Suprapubic skin (tissue), 4 donors: ENCODE measurements at regions not wholly inside any gene's neighbourhood (a gene's known extent, or its start where the extent isn't known, plus 50 kb on each side); places are given as distances from the start of the nearest gene placed in this dataset.

Experiments
- DNase-seq, 2 donors: peaks; one replicate each; pipeline ENCODE4 v3.0.0-alpha.2; 2019; ENCODE audit warnings: low spot score in 2 of 2
- H3K27ac ChIP-seq: fragments of 200-600 bp; sonication (generic); one replicate; pipeline ENCODE4 v1.5.1; 2019
- H3K27me3 ChIP-seq: fragments of 200-600 bp; sonication (generic); one replicate; pipeline ENCODE4 v1.5.1; 2019
- H3K36me3 ChIP-seq: fragments of 200-600 bp; sonication (generic); one replicate; pipeline ENCODE4 v1.5.1; 2019
- H3K4me1 ChIP-seq: fragments of 200-600 bp; sonication (generic); one replicate; pipeline ENCODE4 v1.5.1; 2019
- H3K4me3 ChIP-seq: fragments of 200-600 bp; sonication (generic); one replicate; pipeline ENCODE4 v1.5.1; 2019; ENCODE audit warnings: mild to moderate bottlenecking
- H3K9me3 ChIP-seq: fragments of 200-600 bp; sonication (generic); one replicate; pipeline ENCODE4 v1.5.1; 2019
- CTCF ChIP-seq, 2 donors: fragments of 200-600 bp in 1 of 2; fragments of 450-650 bp in 1 of 2; sonication (generic) in 1 of 2; IDR thresholded peaks; one replicate each; pipeline ENCODE4 v1.5.1; 2016 to 2019; ENCODE audit warnings: antibody characterized with exemption in 2 of 2, mild to moderate bottlenecking in 1 of 2, moderate library complexity in 1 of 2
- EP300 ChIP-seq: sonication (generic); formaldehyde crosslinking; IDR thresholded peaks from one replicate; pipeline ENCODE4 v1.6.1; 2017; ENCODE audit warnings: antibody characterized with exemption
- POLR2A ChIP-seq, 2 donors: fragments of 450-650 bp; IDR thresholded peaks; one replicate each; pipeline ENCODE4 v1.6.1; 2017; ENCODE audit warnings: antibody characterized with exemption in 2 of 2, mild to moderate bottlenecking in 2 of 2, moderate library complexity in 2 of 2
- POLR2AphosphoS5 ChIP-seq, 3 donors: sonication (generic); formaldehyde crosslinking; IDR thresholded peaks; one replicate each; pipeline ENCODE4 v1.6.1; 2017; ENCODE audit warnings: antibody characterized with exemption in 3 of 3
- WGBS: methylation state at CpG from one replicate; pipeline ENCODE4 v1.1.5; 2018; 5-methylcytosine and 5-hydroxymethylcytosine counted together

- Histone ChIP-seq H3K27ac (no peak overlapping the region), H3K4me3 (no peak overlapping the region), H3K9me3 (no peaks in the 10 kb centered on the region), H3K27me3 (no peaks in the 10 kb centered on the region), H3K4me1 (no peaks in the 10 kb centered on the region), H3K36me3 (no peaks in the 10 kb centered on the region)
- no peak for TF ChIP-seq CTCF (IDR thresholded peaks at IDR 0.05)
- TF ChIP-seq POLR2A (IDR thresholded peaks at IDR 0.05), result no peak
- no peak for TF ChIP-seq EP300
- no peak for TF ChIP-seq POLR2AphosphoS5 (IDR thresholded peaks at IDR 0.05)
- 93% methylated on average over 2 of the region's 2 CpGs for WGBS
- DNase-seq, result no peak
Observed at GRCh38 chrX:20414066-20414465, 147.4 kb upstream of the RPS6KA3 start.

GRCh38 chrX:20412871-20413486, 146.3 kb upstream of the RPS6KA3 start:
- Histone ChIP-seq H3K4me3 (no peak overlapping the region), H3K36me3 (no peaks in the 10 kb centered on the region), H3K27ac (no peak overlapping the region), H3K4me1 (no peaks in the 10 kb centered on the region), H3K27me3 (no peaks in the 10 kb centered on the region), H3K9me3 (no peaks in the 10 kb centered on the region)
- TF ChIP-seq CTCF (IDR thresholded peaks at IDR 0.05), result no peak
- TF ChIP-seq POLR2AphosphoS5 (IDR thresholded peaks at IDR 0.05), result no peak
- TF ChIP-seq EP300, result no peak
- TF ChIP-seq POLR2A (IDR thresholded peaks at IDR 0.05), result no peak
- WGBS, result 90% methylated on average over 18 of the region's 18 CpGs
- peak in 1 of 2 donors; percentile 60 for DNase-seq

- Histone ChIP-seq H3K4me1 (no peaks in the 10 kb centered on the region), H3K27ac (no peak overlapping the region), H3K27me3 (no peaks in the 10 kb centered on the region), H3K9me3 (no peaks in the 10 kb centered on the region), H3K4me3 (no peak overlapping the region), H3K36me3 (no peaks in the 10 kb centered on the region)
- no peak for DNase-seq
- TF ChIP-seq POLR2A (IDR thresholded peaks at IDR 0.05), result no peak
- TF ChIP-seq EP300, result no peak
- no peak for TF ChIP-seq POLR2AphosphoS5 (IDR thresholded peaks at IDR 0.05)
- TF ChIP-seq CTCF (IDR thresholded peaks at IDR 0.05), result no peak
- WGBS, result 62% methylated on average over 2 of the region's 2 CpGs
Observed at GRCh38 chrX:20410540-20410939, 143.8 kb upstream of the RPS6KA3 start.

DNA sequence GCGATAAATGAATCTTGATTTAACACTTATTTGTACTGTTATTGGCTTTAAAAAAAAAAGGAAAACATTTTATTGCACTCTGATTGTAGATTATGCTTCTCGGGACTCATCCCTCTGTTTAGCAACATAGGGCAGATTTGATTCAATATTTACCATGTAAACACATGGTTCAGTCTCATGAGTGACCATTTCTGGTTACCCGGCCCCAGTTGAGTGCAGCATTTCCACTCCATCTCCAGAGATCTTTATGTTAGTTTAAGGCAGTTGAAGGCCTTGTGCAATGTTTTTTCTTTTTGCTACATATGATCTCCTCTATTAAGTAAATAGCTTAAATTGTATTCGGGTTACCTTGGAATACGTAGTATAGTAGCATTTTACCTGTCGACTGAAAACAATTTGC, 143.3 kb upstream of the RPS6KA3 start:
- TF ChIP-seq POLR2AphosphoS5 (IDR thresholded peaks at IDR 0.05), result no peak
- no peak for TF ChIP-seq EP300
- TF ChIP-seq CTCF (IDR thresholded peaks at IDR 0.05), result no peak
- no peak for TF ChIP-seq POLR2A (IDR thresholded peaks at IDR 0.05)
- 84% methylated on average over 6 of the region's 6 CpGs for WGBS
- Histone ChIP-seq H3K27ac (no peak overlapping the region), H3K4me1 (no peaks in the 10 kb centered on the region), H3K36me3 (no peaks in the 10 kb centered on the region), H3K9me3 (no peaks in the 10 kb centered on the region), H3K27me3 (no peaks in the 10 kb centered on the region), H3K4me3 (no peak overlapping the region)
- no peak for DNase-seq

- TF ChIP-seq CTCF (IDR thresholded peaks at IDR 0.05) (no peak), POLR2A (IDR thresholded peaks at IDR 0.05) (no peak), POLR2AphosphoS5 (IDR thresholded peaks at IDR 0.05) (no peak), EP300 (no peak)
- no peak for DNase-seq
- Histone ChIP-seq H3K27me3 (no peaks in the 10 kb centered on the region), H3K36me3 (no peaks in the 10 kb centered on the region), H3K27ac (no peak overlapping the region), H3K4me3 (no peak overlapping the region), H3K4me1 (no peaks in the 10 kb centered on the region), H3K9me3 (no peaks in the 10 kb centered on the region)
- 55% methylated on average over 3 of the region's 3 CpGs for WGBS
Observed at GRCh38 chrX:20402956-20403355, 136.2 kb upstream of the RPS6KA3 start.
